HL-60 (cell line): ENCODE measurements at regions not wholly inside any gene's neighbourhood (a gene's known extent, or its start where the extent isn't known, plus 50 kb on each side); places are given as distances from the start of the nearest gene placed in this dataset.

Source experiments
- DNase-seq, 2 experiments: peaks; one replicate each; pipeline ENCODE4 v3.0.0-alpha.2; 2010 to 2020; ENCODE audit warnings: low read depth in 1 of 2, low spot score in 1 of 2
- H3K27ac ChIP-seq: fragments of 250-450 bp; sonication (Bioruptor Pico); replicated peaks from 2 replicates; pipeline ENCODE4 v1.5.1; 2020; ENCODE audit warnings: mild to moderate bottlenecking, moderate library complexity
- H3K27me3 ChIP-seq: fragments of 250-450 bp; sonication (Bioruptor Pico); 2 replicates; pipeline ENCODE4 v1.5.1; 2021; ENCODE audit warnings: mild to moderate bottlenecking, moderate library complexity; ENCODE audit not compliant: insufficient read depth, poor library complexity, severe bottlenecking
- H3K4me3 ChIP-seq: replicated peaks from 2 replicates; pipeline ENCODE4 v1.5.1; 2011; ENCODE audit warnings: mild to moderate bottlenecking, control low read depth, low read length; ENCODE audit not compliant: insufficient read depth
- CTCF ChIP-seq: IDR thresholded peaks from one replicate; pipeline ENCODE4 v1.5.1; 2011; ENCODE audit warnings: low read length, control low read depth, inconsistent platforms; ENCODE audit not compliant: insufficient read depth
- GABPA ChIP-seq: IDR thresholded peaks from 2 replicates; pipeline ENCODE4 v1.6.1; 2012; ENCODE audit warnings: low read depth
- POLR2AphosphoS5 ChIP-seq: IDR thresholded peaks from 2 replicates; pipeline ENCODE4 v1.6.1; 2012; ENCODE audit warnings: low read depth
- SPI1 ChIP-seq: IDR thresholded peaks from 2 replicates; pipeline ENCODE4 v1.6.1; 2012; ENCODE audit warnings: low read depth, mild to moderate bottlenecking, borderline replicate concordance
- TF ChIP-seq, protein P1 (sequence below): IDR thresholded peaks from 2 replicates; pipeline ENCODE4 v1.6.1; 2012; ENCODE audit warnings: low read depth; ENCODE audit not compliant: insufficient replicate concordance

DNA sequence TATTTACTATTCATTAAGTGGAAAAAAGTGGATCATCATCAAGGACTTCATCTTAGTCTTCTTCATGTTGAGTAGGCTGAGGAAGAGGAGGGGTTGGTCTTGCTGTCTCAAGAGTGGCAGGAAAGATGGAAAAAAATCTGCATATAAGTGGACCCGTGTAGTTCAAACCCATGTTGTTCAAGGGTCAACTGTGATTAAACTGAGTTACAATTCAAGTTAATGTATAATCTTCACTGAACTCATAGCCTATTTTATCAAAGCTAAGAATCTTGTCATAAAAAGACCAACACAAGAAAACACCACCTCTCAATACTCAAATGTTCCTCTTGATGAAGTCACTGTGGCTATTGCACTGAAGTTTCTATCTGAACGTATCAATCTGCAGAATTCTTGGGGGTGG lies 260.2 kb downstream of the FNDC1 start:
- no peak for DNase-seq
- no peak overlapping the region for H3K27ac ChIP-seq
- no peaks in the 10 kb centered on the region for H3K27me3 ChIP-seq
- TF ChIP-seq POLR2AphosphoS5 (no peak), CTCF (no peak), GABPA (no peak), SPI1 (no peak)
- TF ChIP-seq, protein P1, sequence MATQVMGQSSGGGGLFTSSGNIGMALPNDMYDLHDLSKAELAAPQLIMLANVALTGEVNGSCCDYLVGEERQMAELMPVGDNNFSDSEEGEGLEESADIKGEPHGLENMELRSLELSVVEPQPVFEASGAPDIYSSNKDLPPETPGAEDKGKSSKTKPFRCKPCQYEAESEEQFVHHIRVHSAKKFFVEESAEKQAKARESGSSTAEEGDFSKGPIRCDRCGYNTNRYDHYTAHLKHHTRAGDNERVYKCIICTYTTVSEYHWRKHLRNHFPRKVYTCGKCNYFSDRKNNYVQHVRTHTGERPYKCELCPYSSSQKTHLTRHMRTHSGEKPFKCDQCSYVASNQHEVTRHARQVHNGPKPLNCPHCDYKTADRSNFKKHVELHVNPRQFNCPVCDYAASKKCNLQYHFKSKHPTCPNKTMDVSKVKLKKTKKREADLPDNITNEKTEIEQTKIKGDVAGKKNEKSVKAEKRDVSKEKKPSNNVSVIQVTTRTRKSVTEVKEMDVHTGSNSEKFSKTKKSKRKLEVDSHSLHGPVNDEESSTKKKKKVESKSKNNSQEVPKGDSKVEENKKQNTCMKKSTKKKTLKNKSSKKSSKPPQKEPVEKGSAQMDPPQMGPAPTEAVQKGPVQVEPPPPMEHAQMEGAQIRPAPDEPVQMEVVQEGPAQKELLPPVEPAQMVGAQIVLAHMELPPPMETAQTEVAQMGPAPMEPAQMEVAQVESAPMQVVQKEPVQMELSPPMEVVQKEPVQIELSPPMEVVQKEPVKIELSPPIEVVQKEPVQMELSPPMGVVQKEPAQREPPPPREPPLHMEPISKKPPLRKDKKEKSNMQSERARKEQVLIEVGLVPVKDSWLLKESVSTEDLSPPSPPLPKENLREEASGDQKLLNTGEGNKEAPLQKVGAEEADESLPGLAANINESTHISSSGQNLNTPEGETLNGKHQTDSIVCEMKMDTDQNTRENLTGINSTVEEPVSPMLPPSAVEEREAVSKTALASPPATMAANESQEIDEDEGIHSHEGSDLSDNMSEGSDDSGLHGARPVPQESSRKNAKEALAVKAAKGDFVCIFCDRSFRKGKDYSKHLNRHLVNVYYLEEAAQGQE: no peak
- no peak overlapping the region for H3K4me3 ChIP-seq

DNA sequence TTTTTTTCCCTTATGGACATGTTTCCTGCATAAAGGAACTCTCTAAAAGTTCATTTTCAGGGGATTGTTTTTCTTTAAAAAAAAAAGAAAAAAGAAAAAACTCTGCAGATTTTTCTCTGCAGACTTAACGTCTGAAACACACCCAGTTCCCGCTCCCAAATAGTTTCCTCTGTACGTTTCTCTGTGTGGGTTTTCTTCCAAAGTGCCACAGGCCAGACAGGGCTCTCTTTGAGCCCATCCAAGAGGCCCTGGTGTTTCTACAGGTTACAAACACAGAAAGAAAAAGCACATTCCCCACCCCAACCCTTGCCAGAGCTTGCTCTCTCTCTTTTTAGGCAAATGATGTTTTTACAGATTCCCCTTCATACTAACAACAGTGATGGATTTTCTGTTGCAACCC lies 258.6 kb downstream of the FNDC1 start:
- H3K27ac ChIP-seq: no peak overlapping the region
- TF ChIP-seq CTCF (no peak), SPI1 (no peak), GABPA (no peak), POLR2AphosphoS5 (no peak)
- TF ChIP-seq, protein P1: no peak
- no peak overlapping the region for H3K4me3 ChIP-seq
- H3K27me3 ChIP-seq: no peaks in the 10 kb centered on the region
- DNase-seq: no peak

DNA sequence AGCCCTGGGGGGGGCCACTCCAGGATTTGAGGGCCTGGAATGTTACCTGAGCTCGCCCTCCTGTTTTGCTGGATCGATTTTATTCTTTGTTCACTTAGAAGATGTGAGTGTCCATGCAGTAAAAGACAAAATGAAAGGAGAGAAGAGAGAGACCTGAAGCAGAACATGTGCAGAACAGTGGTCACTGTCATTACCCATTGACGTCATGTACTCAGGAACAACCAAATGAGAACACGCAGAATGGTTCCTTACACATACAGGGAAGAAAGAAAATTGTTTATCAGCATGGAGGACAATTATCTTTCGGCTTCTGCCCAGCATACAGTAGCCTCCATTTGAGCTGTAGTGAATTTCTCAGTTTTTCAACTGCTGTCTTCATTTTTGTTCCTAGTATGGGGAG lies 258.1 kb downstream of the FNDC1 start:
- Histone ChIP-seq H3K4me3 (no peak overlapping the region), H3K27me3 (no peaks in the 10 kb centered on the region), H3K27ac (no peak overlapping the region)
- DNase-seq: no peak
- TF ChIP-seq CTCF (no peak), GABPA (no peak), SPI1 (no peak), POLR2AphosphoS5 (no peak)
- TF ChIP-seq, protein P1: no peak
